ENCODE measurements at regions not wholly inside any gene's neighbourhood (a gene's known extent, or its start where the extent isn't known, plus 50 kb on each side); places are given as distances from the start of the nearest gene placed in this dataset.

DNA sequence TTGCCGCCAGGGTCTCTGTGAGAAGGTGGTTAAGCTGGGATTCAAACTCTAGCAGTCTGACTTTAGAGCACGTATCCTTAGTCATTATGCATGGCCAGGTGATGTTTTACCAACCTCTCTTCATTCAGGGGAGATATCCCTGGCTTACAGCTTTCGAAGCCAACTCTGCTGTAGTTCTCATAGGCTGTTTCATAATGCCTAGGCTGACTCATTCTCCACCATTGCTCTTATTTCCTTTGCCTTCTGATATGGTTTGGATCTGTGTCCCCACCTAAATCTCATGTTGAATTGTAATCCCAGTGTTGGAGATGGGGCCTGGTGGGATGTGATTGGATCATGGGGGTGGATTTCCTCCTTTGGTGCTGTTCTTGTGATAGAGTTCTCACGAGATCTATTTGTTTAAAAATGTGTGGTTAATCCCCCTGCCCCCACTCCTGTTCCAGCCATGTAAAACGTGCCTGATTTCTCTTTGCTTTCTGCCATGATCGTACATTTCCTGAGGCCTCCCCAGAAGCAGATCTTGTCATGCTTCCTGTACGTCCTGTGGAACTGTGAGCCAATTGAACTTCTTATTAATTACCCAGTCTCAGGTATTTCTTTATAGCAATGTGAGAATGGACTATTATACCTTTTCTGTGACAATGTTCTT is 94.6 kb upstream of the MAN1A1 start:
- no peak overlapping the region for H3K4me3 ChIP-seq
- no peaks in the 10 kb centered on the region for H3K27me3 ChIP-seq
- H3K4me1 ChIP-seq: peaks cover 4 to 19% (median 9%) of the 10 kb centered on the region in 3 donors
- no peaks in the 10 kb centered on the region for H3K9me3 ChIP-seq
- H3K36me3 ChIP-seq: no peaks in the 10 kb centered on the region
- no peak for ATAC-seq
- H3K27ac ChIP-seq: no peak overlapping the region
- TF ChIP-seq EP300 (IDR thresholded peaks at IDR 0.05): no peak
- TF ChIP-seq, protein P1, sequence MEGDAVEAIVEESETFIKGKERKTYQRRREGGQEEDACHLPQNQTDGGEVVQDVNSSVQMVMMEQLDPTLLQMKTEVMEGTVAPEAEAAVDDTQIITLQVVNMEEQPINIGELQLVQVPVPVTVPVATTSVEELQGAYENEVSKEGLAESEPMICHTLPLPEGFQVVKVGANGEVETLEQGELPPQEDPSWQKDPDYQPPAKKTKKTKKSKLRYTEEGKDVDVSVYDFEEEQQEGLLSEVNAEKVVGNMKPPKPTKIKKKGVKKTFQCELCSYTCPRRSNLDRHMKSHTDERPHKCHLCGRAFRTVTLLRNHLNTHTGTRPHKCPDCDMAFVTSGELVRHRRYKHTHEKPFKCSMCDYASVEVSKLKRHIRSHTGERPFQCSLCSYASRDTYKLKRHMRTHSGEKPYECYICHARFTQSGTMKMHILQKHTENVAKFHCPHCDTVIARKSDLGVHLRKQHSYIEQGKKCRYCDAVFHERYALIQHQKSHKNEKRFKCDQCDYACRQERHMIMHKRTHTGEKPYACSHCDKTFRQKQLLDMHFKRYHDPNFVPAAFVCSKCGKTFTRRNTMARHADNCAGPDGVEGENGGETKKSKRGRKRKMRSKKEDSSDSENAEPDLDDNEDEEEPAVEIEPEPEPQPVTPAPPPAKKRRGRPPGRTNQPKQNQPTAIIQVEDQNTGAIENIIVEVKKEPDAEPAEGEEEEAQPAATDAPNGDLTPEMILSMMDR (IDR thresholded peaks at IDR 0.05): no peak
- no peak for TF ChIP-seq POLR2AphosphoS5 (IDR thresholded peaks at IDR 0.05)
- no peak for TF ChIP-seq POLR2A (IDR thresholded peaks at IDR 0.05)
- 87 to 91% methylated on average over 5 to 7 of the region's 7 CpGs for WGBS, 2 donors (ENCODE audit: low coverage in 1 of 2)

GRCh38 chr6:119442776-119443184 is 93.2 kb upstream of the MAN1A1 start:
- Histone ChIP-seq H3K9me3 (no peaks in the 10 kb centered on the region), H3K4me3 (no peak overlapping the region), H3K27ac (peak overlapping the region in 2 of 4 donors; percentile 17 to 22), H3K27me3 (no peaks in the 10 kb centered on the region), H3K4me1 (peaks cover 4 to 19% (median 9%) of the 10 kb centered on the region in 3 donors), H3K36me3 (no peaks in the 10 kb centered on the region)
- no peak for TF ChIP-seq POLR2A (IDR thresholded peaks at IDR 0.05)
- peak; percentile 7 for TF ChIP-seq POLR2AphosphoS5 (IDR thresholded peaks at IDR 0.05)
- 65 to 80% methylated on average over 3 to 9 of the region's 9 CpGs for WGBS, 2 donors (ENCODE audit: low coverage in 1 of 2)
- ATAC-seq: peak; percentile 64

GRCh38 chr6:119440953-119441352 is 91.4 kb upstream of the MAN1A1 start:
- Histone ChIP-seq H3K27me3 (no peaks in the 10 kb centered on the region), H3K4me3 (no peak overlapping the region), H3K4me1 (peaks cover 0 to 7% (median 3%) of the 10 kb centered on the region in 3 donors), H3K9me3 (no peaks in the 10 kb centered on the region), H3K27ac (no peak overlapping the region), H3K36me3 (no peaks in the 10 kb centered on the region)
- WGBS, 2 donors (ENCODE audit: low coverage in 1 of 2): no CpG with 5 or more reads among the region's 37 CpGs
- no peak for ATAC-seq
- TF ChIP-seq EP300 (IDR thresholded peaks at IDR 0.05): no peak
- TF ChIP-seq, protein P1 (IDR thresholded peaks at IDR 0.05): no peak
- no peak for TF ChIP-seq POLR2A (IDR thresholded peaks at IDR 0.05)
- no peak for TF ChIP-seq POLR2AphosphoS5 (IDR thresholded peaks at IDR 0.05)

GRCh38 chr6:119436583-119436982 is 87.0 kb upstream of the MAN1A1 start:
- H3K9me3 ChIP-seq: no peaks in the 10 kb centered on the region
- no peaks in the 10 kb centered on the region for H3K27me3 ChIP-seq
- ATAC-seq: no peak
- no peaks in the 10 kb centered on the region for H3K4me1 ChIP-seq
- no peak overlapping the region for H3K4me3 ChIP-seq
- TF ChIP-seq POLR2A (IDR thresholded peaks at IDR 0.05) (no peak), POLR2AphosphoS5 (IDR thresholded peaks at IDR 0.05) (no peak), EP300 (IDR thresholded peaks at IDR 0.05) (no peak)
- TF ChIP-seq, protein P1 (IDR thresholded peaks at IDR 0.05): no peak
- WGBS, 2 donors (ENCODE audit: low coverage in 1 of 2): 77 to 86% methylated on average over 3 of the region's 3 CpGs
- H3K27ac ChIP-seq: no peak overlapping the region
- H3K36me3 ChIP-seq: no peaks in the 10 kb centered on the region

DNA sequence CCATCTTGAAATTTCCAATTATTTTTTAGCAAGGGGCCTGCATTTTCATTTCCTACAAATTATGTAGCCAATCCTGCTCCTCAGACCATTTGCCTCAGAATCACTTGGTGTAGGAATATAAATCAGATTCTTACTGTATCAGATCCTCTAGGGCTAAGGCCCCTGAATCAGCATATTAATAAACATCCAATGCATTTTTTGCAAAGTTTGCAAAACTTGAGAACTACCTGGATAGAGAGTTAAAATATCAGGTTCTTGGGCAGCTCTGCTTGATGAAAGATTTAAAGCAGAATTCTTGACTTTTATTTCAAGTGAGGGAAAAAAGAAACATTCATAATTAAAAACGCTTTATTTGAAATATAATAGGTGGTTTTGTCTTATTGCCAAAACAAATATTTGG is 82.2 kb upstream of the MAN1A1 start:
- no peak overlapping the region for H3K4me3 ChIP-seq
- 59 to 84% methylated on average over 1 of the region's 1 CpG for WGBS, 2 donors (ENCODE audit: low coverage in 1 of 2)
- H3K27ac ChIP-seq: no peak overlapping the region
- no peaks in the 10 kb centered on the region for H3K4me1 ChIP-seq
- H3K36me3 ChIP-seq: no peaks in the 10 kb centered on the region
- TF ChIP-seq, protein P1 (IDR thresholded peaks at IDR 0.05): no peak
- TF ChIP-seq POLR2A (IDR thresholded peaks at IDR 0.05) (no peak), POLR2AphosphoS5 (IDR thresholded peaks at IDR 0.05) (no peak)
- no peak for ATAC-seq
- H3K27me3 ChIP-seq: no peaks in the 10 kb centered on the region
- H3K9me3 ChIP-seq: no peaks in the 10 kb centered on the region

Data from gastroesophageal sphincter (tissue), 4 donors.